K562 (cell line): ENCODE measurements at regions not wholly inside any gene's neighbourhood (a gene's known extent, or its start where the extent isn't known, plus 50 kb on each side); places are given as distances from the start of the nearest gene placed in this dataset.

Source experiments
- ATAC-seq: fragments of 200-7000 bp; cut with Tn5 transposase; 3 replicates; pipeline ENCODE4 v1.9.1; 2020; ENCODE audit warnings: moderate library complexity
- BruUV-seq: library from RNA; stranded (reverse); fragments of 400-500 nt; replicated peaks from 2 replicates; lab custom pipeline; 2021; lab: Mats Ljungman, UMichigan
- CTCF ChIA-PET: fragments of 300-600 bp; formaldehyde crosslinking; extraction: SDS; loops from one replicate; lab custom pipeline; 2021; ENCODE audit warnings: low intra/inter-chr PET ratio; lab: Yijun Ruan, JAX
- POLR2A ChIA-PET: fragments of 300-600, 350-650 bp; sonication (Branson Sonifier 250); formaldehyde crosslinking; extraction: SDS; loops from one replicate; lab custom pipeline; 2021; ENCODE audit warnings: antibody characterized with exemption, inconsistent platforms; lab: Yijun Ruan, JAX
- DNase-seq, 4 experiments: peaks; one replicate each; pipeline versions ENCODE4 v3.0.0 to v3.0.0-alpha.2; 2011 to 2018; ENCODE audit warnings: low spot score in 3 of 4, mixed read lengths in 3 of 4; ENCODE audit errors: extremely low read depth in 1 of 4
- FAIRE-seq: peaks from 2 replicates; lab custom pipeline; 2011; peaks lifted over from hg19 to GRCh38; lab: Jason Lieb, UNC
- H2AFZ ChIP-seq: 2 replicates; pipeline ENCODE4 v1.6.0; 2011; ENCODE audit warnings: low read depth, low read length, control low read depth, inconsistent platforms
- H3K27ac ChIP-seq: fragments of 200-600 bp; 3 replicates; pipeline ENCODE4 v1.8.0; 2011; ENCODE audit warnings: low read depth, mild to moderate bottlenecking, control low read depth, inconsistent platforms, low read length, moderate library complexity, mixed read lengths; ENCODE audit errors: extremely low read depth
- H3K27me3 ChIP-seq, 2 experiments: fragments of 300-600 bp in 1 of 2; 2 replicates in 1 of 2; 3 replicates in 1 of 2; pipeline versions ENCODE4 v1.6.0 to v1.8.0; 2011; ENCODE audit warnings: inconsistent platforms in 2 of 2, low read length in 2 of 2, mild to moderate bottlenecking in 1 of 2, mixed read lengths in 1 of 2, moderate library complexity in 1 of 2; ENCODE audit not compliant: control insufficient read depth in 2 of 2, insufficient read depth in 2 of 2
- H3K36me3 ChIP-seq: fragments of 300-600 bp; 3 replicates; pipeline ENCODE4 v1.8.0; 2011; ENCODE audit warnings: mild to moderate bottlenecking, low read length, inconsistent platforms; ENCODE audit not compliant: control insufficient read depth, insufficient read depth
- H3K4me1 ChIP-seq, 2 experiments: fragments of 200-600 bp in 1 of 2; replicated peaks in 1 of 2; 2 replicates in 1 of 2; 3 replicates in 1 of 2; pipeline versions ENCODE4 v1.5.1 to v1.8.0; 2011; ENCODE audit warnings: inconsistent platforms in 2 of 2, low read length in 2 of 2, mild to moderate bottlenecking in 1 of 2, mixed read lengths in 1 of 2, moderate library complexity in 1 of 2; ENCODE audit not compliant: control insufficient read depth in 2 of 2, insufficient read depth in 2 of 2
- H3K4me2 ChIP-seq: 2 replicates; pipeline ENCODE4 v1.6.1; 2011; ENCODE audit warnings: low read length, control low read depth, inconsistent platforms, mixed read lengths; ENCODE audit not compliant: insufficient read depth
- H3K4me3 ChIP-seq: fragments of 200-600 bp; sonication (generic), shearing (Covaris generic); 2 replicates; pipeline ENCODE4 v1.5.1; 2016; ENCODE audit warnings: control low read depth, inconsistent platforms
- H3K79me2 ChIP-seq: fragments of 200-600 bp; 3 replicates; pipeline ENCODE4 v1.8.0; 2011; ENCODE audit warnings: low read length, inconsistent platforms; ENCODE audit not compliant: control insufficient read depth, insufficient read depth
- H3K9ac ChIP-seq, 2 experiments: 2 replicates each; pipeline versions ENCODE4 v1.6.0 to v1.6.1; 2011; ENCODE audit warnings: low read depth in 2 of 2, low read length in 2 of 2, control low read depth in 1 of 2, inconsistent platforms in 1 of 2, mild to moderate bottlenecking in 1 of 2, mixed read lengths in 1 of 2; ENCODE audit not compliant: insufficient read depth in 1 of 2
- H3K9me1 ChIP-seq: one replicate; pipeline ENCODE4 v1.6.0; 2011; ENCODE audit warnings: inconsistent platforms, mild to moderate bottlenecking, low read length, moderate library complexity; ENCODE audit not compliant: control insufficient read depth, insufficient read depth
- H3K9me3 ChIP-seq: replicated peaks from 2 replicates; pipeline ENCODE4 v1.5.1; 2011; ENCODE audit warnings: low read depth, low read length, inconsistent platforms; ENCODE audit not compliant: control insufficient read depth, insufficient read depth
- H4K20me1 ChIP-seq: replicated peaks from 2 replicates; pipeline ENCODE4 v1.6.1; 2011; ENCODE audit warnings: low read length, inconsistent platforms, mixed read lengths; ENCODE audit not compliant: control insufficient read depth, insufficient read depth
- CHD1 ChIP-seq: fragments of 200-600 bp; sonication (generic); IDR thresholded peaks from one replicate; pipeline ENCODE4 v1.6.1; 2012; ENCODE audit warnings: mild to moderate bottlenecking, moderate library complexity, low read length, inconsistent platforms
- FOXK2 ChIP-seq, 2 experiments: fragments of 450-650 bp; IDR thresholded peaks in 1 of 2; conservative IDR thresholded peaks in 1 of 2; 2 replicates each; pipeline ENCODE4 v1.6.1; 2016; ENCODE audit warnings: low read depth in 2 of 2, mild to moderate bottlenecking in 1 of 2
- FOXP1 ChIP-seq: sonication (generic); formaldehyde crosslinking; IDR thresholded peaks from 2 replicates; pipeline ENCODE4 v1.8.0; 2022; ENCODE audit warnings: mild to moderate bottlenecking, missing genetic modification reagents
- GTF2E2 ChIP-seq: fragments of 200-800 bp; sonication (Bioruptor generic); IDR thresholded peaks from 2 replicates; pipeline ENCODE4 v1.6.1; 2016; ENCODE audit warnings: missing genetic modification characterization, missing compliant biosample characterization
- MXD1 ChIP-seq: fragments of 250-450 bp; sonication (Bioruptor Pico); IDR thresholded peaks from 2 replicates; pipeline ENCODE4 v1.8.0; 2021; ENCODE audit warnings: borderline replicate concordance, mild to moderate bottlenecking, moderate library complexity; ENCODE audit not compliant: poor library complexity, severe bottlenecking
- PHF21A ChIP-seq: fragments of 450-650 bp; IDR thresholded peaks from 2 replicates; pipeline ENCODE4 v1.6.1; 2017; ENCODE audit warnings: low read depth, borderline replicate concordance
- POLR3A ChIP-seq: IDR thresholded peaks from 2 replicates; pipeline ENCODE4 v1.6.1; 2011; ENCODE audit warnings: borderline replicate concordance, mild to moderate bottlenecking, moderate library complexity; ENCODE audit not compliant: insufficient read length, insufficient read depth; ENCODE audit errors: extremely low read depth
- PTTG1 ChIP-seq: fragments of 450-650 bp; IDR thresholded peaks from 2 replicates; pipeline ENCODE4 v1.6.1; 2016; ENCODE audit warnings: low read depth, mild to moderate bottlenecking, missing genetic modification characterization, missing compliant biosample characterization
- STAG1 ChIP-seq: sonication (generic); formaldehyde crosslinking; IDR thresholded peaks from 2 replicates; pipeline ENCODE4 v1.5.0; 2020; ENCODE audit warnings: missing genetic modification reagents, borderline replicate concordance
- SUPT5H ChIP-seq: fragments of 450-650 bp; IDR thresholded peaks from 2 replicates; pipeline ENCODE4 v1.6.1; 2016
- TAF9B ChIP-seq: fragments of 450-650 bp; IDR thresholded peaks from 2 replicates; pipeline ENCODE4 v1.6.1; 2018; ENCODE audit warnings: mild to moderate bottlenecking; ENCODE audit not compliant: partially characterized antibody
- WGBS: fragments of 100-300 bp; shearing (Covaris generic); methylation state at CpG from one replicate; pipeline ENCODE4 v1.1.6; 2016; ENCODE audit warnings: low coverage, mixed read lengths; ENCODE audit not compliant: insufficient coverage; ENCODE audit errors: missing lambda C conversion rate; 5-methylcytosine and 5-hydroxymethylcytosine counted together
- in situ Hi-C: fragments of 300-500 bp; cut with MboI; formaldehyde crosslinking; loops from 4 replicates; pipeline ENCODE4 v1.15.0; 2018; ENCODE audit warnings: inconsistent platforms, mixed read lengths
- intact Hi-C: fragments of 100-400 bp; cut with micrococcal nuclease; formaldehyde crosslinking; loops from 2 replicates; pipeline ENCODE4 v1.14.2; 2022

- no peak for TF ChIP-seq PHF21A
Measured at GRCh38 chr1:4598561-4598960, 55.8 kb upstream of the AJAP1 start (continued).

GRCh38 chr1:4599521-4599920 is 54.9 kb upstream of the AJAP1 start:
- no peak overlapping the region for H2AFZ ChIP-seq
- DNase-seq (no peak), FAIRE-seq (no peak), ATAC-seq (no peak)
- peaks cover 5 to 43% of the 10 kb centered on the region in 2 experiments; a peak in 3 of 5 replicates for H3K27me3 ChIP-seq
- ChIA-PET CTCF (no interaction called here), POLR2A (interaction anchor here (1.6 kb wide), 1 partner anchor 11 kb away, joined by 3 read pairs; no protein-coding TSS in a partner anchor)
- no peak overlapping the region for H3K27ac ChIP-seq
- H3K9me3 ChIP-seq: no peaks in the 10 kb centered on the region
- in situ Hi-C loops (no loop called here), intact Hi-C loops (no loop called here)
- H3K4me3 ChIP-seq: no peak overlapping the region
- H3K9ac ChIP-seq: no peak overlapping the region
- H3K4me2 ChIP-seq: no peak overlapping the region
- no peaks in the 10 kb centered on the region for H3K9me1 ChIP-seq
- H3K36me3 ChIP-seq: no peaks in the 10 kb centered on the region
- H3K4me1 ChIP-seq: no peaks in the 10 kb centered on the region
- no peaks in the 10 kb centered on the region; the same call in 1 of the 2 replicates for H4K20me1 ChIP-seq
- TF ChIP-seq CHD1 (no peak), GTF2E2 (no peak), PTTG1 (tag) (no peak), FOXK2 (conservative IDR thresholded peaks at IDR 0.05 in 1 of 2, IDR thresholded peaks at IDR 0.05 in 1 of 2; ENCODE audit: low read depth in 2 of 2) (no peak), TAF9B (no peak), POLR3A (no peak), MXD1 (no peak), STAG1 (CRISPR knock-in tag) (no peak), FOXP1 (CRISPR knock-in tag) (no peak), SUPT5H (no peak)
- no TSS peak for BruUV-seq
- WGBS: 1% methylated on average over 15 of the region's 15 CpGs
- no peaks in the 10 kb centered on the region for H3K79me2 ChIP-seq
